Breast epithelium (tissue), 3 donors: ENCODE measurements at regions not wholly inside any gene's neighbourhood (a gene's known extent, or its start where the extent isn't known, plus 50 kb on each side); places are given as distances from the start of the nearest gene placed in this dataset.

Source experiments
- CTCF ChIP-seq, 3 donors: fragments of 450-650 bp; IDR thresholded peaks; one replicate each; pipeline ENCODE4 v1.5.1; 2016 to 2017; ENCODE audit warnings: antibody characterized with exemption in 3 of 3, mild to moderate bottlenecking in 3 of 3, moderate library complexity in 3 of 3
- POLR2A ChIP-seq: fragments of 450-650 bp; IDR thresholded peaks from one replicate; pipeline ENCODE4 v1.6.1; 2016; ENCODE audit warnings: antibody characterized with exemption, mild to moderate bottlenecking, moderate library complexity
- POLR2AphosphoS5 ChIP-seq, 3 donors: sonication (generic); formaldehyde crosslinking; IDR thresholded peaks; one replicate each; pipeline ENCODE4 v1.6.1; 2017; ENCODE audit warnings: antibody characterized with exemption in 3 of 3

- TF ChIP-seq CTCF (IDR thresholded peaks at IDR 0.05) = no peak
- no peak for TF ChIP-seq POLR2AphosphoS5 (IDR thresholded peaks at IDR 0.05)
- TF ChIP-seq POLR2A = no peak
These were observed 178.3 kb upstream of the RFC3 start for GRCh38 chr13:33639626-33640080.
